GM18907 (cell line): ENCODE measurements at regions not wholly inside any gene's neighbourhood (a gene's known extent, or its start where the extent isn't known, plus 50 kb on each side); places are given as distances from the start of the nearest gene placed in this dataset.
A peak's percentile ranks its signal among the peaks of the same experiment; 100 is the strongest.

Experiments
- ATAC-seq: cut with Tn5 transposase; IDR thresholded peaks from one replicate; pipeline ENCODE4 v1.9.1; 2021; ENCODE audit warnings: mild to moderate bottlenecking, moderate library complexity; ENCODE audit not compliant: unreplicated experiment

DNA sequence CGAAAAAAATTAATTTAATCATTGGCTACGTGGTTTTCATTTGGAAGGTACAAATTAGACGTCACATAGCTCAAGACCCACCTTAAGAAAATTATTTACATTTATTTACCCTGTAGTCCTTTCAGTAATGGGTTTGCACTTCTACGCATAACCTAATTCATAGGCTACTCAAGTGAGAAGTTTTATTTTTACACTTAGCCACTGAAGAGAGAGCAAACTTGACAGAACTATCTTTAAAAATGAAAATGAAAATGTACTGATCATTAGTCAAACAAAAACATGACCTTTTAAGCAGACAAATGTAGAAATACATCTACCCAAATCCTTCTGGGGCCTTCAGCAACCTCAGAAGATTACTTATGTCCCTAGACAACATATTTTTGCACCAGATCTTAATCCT, 269.4 kb upstream of the TTC14 start:
- peak; percentile 49 for ATAC-seq

DNA sequence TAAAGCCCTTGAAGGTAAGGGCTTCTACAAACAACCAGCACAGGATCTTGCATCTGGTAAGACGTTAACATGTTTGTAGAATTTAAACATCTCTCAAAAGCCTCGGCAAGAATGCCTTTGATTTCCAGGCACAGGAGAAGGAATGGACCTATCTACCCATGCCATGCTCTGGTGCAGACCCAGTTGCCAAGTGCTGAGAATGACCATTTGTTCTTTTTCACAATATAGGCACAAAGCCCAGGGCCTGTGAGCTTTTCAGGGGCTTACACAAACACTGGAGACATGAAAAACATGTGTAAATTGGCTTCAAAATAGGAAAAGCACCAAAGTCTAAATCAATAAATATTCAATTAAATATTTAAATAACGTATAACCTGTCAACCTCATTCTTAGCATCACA, 266.9 kb upstream of the TTC14 start:
- ATAC-seq: no peak

DNA sequence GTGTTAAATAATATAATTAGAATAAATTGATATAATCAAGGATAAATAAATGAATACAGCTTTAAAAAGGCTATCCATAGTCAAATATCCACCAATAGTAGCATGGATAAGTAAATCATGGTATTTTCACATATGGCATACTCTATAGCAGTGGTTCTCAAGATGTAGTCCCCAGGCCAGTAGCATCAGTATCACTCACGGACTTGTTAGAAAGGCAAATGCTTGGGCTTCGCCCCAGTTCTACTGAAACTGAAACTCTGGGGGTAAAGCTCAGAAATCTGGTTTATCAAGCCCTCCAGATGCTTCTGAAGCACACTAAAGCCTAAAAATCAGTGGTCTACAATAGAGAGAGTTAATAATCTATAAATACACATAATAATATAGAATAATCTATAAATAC, 261.6 kb upstream of the TTC14 start:
- ATAC-seq: no peak

DNA sequence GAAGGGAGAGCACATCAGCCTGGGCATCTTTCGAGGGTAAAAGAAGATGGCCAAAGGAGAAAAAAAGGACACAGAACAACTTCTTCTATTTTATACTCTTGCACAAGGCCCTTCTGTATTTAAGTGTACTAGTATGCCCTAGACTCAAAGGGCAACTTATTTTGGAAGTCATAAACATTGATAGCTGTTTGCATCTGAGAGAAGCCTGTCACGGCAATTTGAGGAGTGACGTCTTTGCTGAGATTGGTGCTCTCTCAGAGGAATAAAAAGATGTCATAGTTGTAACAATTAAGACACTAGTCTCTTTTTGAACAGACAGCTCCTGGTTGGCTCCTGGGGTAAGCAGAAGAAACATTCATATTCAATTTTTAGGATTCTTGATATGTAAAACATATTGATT, 260.4 kb upstream of the TTC14 start:
- ATAC-seq: no peak

DNA sequence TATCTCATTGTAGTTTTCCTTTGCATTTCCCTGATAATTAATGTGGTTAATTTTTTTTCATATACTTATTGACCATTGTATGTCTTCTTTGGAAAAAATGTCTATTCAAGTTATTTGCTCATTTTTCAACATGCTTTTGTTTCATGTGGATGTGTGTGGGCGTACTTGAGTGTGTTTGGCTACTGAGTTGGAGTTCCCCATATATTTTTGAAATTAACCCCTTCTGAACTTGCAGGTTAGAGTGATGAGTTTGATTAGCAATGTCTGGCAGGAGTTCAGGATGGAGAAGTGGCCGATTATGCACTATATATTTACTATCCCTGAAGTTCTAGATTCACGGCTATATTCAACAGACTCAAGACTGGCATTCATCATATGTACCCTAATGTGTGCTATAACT, 250.4 kb upstream of the TTC14 start:
- ATAC-seq: no peak

DNA sequence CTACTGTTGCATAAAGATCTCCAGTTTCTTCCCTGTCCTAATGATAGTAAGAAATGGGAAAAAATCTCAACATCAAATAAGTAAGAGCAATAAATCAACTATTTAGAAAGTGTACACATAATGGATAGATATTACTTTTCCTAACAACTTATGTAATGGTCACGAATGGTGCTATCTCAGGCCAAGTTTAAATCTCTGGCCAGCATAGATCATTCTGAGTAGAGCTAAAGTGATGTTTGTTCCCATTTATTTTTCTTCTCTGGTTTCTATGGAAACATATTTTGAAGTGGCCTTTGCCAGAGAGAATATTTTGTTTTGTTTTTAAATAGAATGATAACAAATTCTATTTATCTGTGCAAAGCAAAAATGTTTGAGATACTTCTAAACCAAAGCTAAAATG, 249.7 kb upstream of the TTC14 start:
- ATAC-seq: no peak

DNA sequence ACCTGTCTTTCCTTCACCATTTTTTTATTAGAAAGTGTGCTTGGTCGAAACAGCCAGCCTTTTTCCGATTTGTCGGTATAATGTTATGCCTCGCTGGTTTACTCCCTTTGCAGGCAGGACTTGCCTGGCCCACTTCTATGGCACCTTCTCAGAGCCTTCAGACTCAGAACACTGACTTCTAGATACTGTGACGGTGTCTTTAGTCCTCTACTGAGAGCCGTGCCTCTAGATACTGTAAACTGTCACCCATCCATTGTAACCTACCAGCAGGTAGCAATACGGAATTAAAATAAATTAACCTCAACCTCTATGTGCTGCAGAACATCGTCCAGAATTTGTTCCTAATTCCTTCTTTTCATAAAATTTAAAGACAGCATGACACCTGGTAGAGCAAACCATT, 247.7 kb upstream of the TTC14 start:
- no peak for ATAC-seq

DNA sequence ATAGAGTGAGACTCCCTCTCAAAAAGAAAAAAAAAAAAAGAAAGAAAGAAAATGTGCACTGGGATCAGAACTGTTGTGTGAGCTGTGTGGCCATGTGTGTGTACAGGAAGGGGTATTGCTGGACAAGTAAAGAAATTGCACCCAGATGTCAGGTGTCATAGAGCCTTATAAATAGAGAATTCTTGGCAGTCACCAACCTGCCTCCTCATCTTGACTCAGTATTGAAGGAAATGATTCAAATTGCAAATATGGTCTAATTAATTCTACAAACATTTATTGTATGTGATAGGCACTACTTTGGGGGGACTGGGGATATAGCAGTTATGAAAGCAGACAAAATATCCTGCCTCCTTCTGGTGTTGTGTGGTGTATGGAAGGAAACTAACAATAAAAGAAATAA, 243.8 kb upstream of the TTC14 start:
- ATAC-seq: no peak

DNA sequence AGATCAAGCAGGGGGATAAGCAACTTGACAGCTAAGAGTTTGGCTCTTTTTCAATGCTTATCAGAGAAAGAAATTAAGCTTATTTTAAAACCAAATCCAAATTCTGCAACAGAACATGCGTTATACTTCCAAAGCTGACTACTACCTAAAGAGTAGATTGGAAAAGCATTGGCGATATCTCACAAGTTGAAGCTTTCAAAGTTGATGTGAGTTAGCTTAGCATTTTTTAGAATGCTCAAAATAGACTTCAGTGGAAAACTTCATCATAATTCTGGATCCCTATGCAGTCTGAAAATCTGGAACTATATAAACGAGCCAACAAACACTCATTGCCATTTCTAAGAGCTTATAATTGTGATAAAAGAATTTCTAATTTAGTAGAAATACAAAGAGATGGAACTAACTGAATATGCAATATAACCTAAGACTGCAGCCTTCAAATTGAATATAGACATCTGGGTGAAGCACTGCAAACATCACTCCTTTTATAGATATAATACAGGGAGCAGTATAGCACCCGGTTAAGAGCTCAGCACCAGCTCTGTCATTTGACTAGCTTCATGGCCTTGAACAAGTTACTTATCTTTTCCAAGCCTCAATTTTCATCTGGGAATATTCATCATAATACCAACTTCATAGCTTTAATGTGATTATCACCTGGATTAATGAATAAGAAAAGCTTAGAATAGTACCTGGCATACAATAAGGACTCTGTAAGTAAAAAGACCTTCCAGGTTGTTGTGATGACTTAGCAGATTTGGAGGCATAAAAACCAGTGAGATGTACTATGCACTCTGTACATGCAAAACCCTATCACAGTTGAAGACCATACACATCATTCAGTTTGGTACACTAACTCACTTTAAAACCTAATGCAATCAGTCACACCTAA, 242.7 kb upstream of the TTC14 start:
- no peak for ATAC-seq

DNA sequence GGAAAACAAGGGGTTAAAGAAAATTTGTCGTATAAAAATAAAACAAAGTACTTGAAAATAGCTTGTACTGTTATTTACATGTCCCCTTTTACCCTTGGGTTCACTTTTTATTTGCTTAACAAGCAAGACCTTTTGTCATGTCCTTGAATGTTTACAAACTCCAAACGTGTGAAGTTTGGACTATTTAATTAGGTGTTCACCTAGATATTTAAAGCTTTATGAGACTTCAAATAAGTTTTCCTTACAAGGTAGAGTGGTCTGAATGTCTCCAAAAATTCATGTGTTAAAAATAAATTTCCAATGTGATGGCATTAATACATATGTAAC, 242.0 kb upstream of the TTC14 start:
- no peak for ATAC-seq

DNA sequence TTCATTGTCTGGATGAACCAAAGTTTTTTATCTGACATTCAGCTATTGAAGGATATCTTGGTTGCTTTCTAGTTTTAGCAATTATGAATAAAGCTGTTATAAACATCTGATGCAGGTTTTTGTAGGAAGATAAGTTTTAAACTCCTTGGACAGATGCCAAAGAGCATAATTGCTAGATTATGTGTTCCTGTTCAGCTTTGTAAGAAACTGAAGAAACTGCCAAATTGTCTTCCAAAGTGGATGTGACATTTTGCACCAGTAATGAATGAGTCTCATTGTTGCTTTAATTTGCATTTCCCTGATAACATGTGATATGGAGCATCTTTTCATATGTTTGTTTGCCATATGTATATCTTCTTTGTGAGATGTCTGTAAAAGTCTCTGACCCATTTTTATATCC, 239.9 kb upstream of the TTC14 start:
- no peak for ATAC-seq

DNA sequence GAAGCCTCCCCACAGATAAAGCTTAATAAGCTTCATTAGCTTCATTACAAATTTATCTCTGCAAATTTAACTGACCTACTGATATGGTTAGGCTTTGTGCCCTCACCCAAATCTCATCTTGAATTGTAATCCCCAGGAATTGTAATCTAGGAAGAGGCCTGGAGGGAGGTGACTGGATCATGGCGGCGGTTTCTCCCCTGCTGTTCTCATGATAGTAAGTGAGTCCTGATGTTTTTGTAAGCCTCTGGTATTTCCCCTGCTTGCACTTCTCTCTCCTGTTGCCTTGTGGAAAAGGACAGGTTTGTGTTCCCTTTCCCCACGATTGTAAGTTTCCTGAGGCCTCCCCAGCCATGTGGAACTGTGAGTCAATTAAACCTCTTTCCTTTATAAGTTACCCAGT, 226.1 kb upstream of the TTC14 start:
- no peak for ATAC-seq

DNA sequence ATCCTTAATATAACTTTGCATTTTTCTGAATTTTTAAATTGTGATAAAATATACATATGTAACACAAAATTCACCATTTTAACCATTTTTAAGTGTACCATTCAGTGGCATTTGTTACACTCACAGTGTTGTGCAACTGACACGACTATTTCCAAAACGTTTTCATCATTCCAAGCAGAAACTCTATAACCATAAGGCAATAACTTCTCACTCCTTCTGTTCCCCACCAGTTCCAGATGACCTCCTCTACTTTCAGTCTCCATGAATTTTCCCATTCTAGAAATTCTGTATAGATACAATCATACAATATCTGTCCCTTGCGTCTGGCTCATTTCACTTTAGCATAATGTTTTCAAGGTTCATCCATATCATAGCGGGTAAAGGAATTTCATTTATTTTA, 223.5 kb upstream of the TTC14 start:
- ATAC-seq: no peak

DNA sequence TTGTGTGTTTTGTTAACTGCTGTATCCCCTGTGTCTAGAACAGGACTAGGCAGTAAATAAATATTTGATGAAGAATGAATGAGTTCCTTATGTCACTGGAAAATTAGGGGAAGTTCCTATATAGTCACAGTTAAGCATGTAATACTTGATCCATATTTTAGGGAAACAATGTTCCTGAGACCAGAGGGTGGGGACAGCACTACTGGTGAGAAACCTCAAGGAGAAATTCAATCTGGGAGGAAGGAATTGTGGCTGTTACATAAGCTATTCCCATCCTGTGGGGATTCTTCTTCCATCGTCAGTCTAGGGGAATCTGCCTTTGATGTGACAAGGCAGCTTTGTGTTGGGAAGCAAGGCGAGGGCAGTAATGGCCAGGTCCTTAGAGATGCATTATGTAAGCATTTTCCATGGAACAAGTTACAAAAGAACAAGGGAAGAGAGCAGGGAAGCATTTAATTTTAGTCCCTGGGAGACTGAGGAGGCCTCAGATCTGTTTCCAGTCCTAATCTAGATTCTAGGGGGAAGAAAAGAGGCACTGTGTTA, 219.3 kb upstream of the TTC14 start:
- no peak for ATAC-seq

DNA sequence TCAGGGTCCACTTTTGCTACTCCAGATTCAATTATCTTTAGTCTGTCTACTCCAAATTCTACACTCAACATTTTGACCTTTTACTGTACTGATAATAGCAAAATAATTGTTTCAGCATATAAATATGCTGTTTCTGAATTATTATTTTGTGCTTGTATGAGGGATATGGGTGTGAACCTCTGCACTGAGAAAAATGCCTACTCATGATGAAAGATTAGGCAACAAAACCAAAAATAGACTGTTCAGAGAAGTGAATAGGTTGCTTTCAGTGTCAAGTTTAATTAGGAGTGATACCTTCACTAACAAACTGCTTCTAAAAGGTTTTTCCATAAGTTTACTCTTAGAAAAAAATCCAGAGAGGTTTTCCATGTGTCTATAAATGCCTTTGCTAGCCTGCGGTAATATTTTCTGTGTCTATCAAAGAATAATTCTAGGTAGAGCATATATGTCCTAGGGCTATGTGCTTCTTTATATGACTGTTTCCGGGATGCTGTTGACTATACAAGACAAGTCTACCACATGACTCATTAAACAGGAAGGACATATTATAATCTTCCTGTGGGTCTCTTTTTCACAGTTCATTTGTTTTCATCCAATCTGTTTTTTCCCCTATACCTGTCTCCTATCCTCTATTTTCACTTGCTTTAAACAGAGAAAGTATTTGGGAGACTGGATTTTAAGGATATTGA, 218.5 kb upstream of the TTC14 start:
- ATAC-seq: no peak

DNA sequence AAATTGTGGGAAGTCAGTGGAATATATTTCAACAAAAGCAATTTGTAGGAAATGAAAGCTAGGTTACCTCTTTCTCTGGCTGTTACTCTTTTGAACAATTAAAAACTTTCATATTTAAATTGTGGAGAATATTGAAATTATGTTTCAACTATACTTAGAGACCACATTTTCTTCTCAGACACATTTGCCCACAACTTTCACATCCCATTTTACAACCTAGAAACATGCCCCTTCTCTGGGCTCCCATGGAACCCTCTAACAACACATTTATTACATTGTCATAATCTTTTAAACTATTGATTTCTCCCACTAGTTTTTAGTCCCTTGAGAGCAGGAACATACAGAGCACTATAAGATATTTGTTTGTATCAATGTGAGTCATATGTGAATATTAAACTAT, 211.7 kb upstream of the TTC14 start:
- ATAC-seq: peak; percentile 45

DNA sequence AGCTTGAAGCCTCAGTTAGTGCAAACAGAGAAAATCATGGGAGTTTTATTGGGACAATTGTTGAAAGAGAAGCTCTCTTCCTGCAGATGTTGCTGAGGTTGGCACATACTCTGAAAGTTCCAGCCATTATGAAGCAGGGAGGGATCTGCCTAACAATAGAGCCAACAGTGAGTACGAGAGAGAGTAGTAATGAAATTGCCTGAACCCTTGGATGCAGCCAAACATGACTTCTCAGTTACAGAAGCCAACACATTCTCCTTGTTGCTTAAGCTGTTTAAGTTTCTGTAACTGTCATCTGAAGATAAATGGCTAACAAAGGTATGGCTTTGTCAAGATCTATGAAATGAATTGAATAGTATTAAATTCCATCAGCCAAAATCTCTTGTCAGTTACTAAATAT, 211.0 kb upstream of the TTC14 start:
- ATAC-seq: no peak

DNA sequence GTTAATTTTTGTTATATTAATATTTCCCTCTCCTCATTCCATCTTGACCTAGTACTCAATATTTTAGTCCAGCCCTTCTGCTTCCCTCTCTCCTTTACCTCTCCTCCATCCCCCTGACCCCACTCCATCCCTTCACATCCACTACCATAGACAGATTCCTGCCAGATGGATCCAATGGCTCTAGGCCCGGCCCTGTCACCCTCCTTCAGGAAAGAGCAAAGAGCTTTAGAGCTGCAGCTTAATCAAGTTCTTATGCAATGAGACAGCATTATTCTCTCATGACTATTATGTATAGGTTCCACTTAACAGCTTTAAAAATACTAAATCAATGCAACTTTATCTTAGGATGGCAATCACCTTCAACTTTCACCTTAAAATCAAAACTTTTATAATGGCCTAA, 200.7 kb upstream of the TTC14 start:
- ATAC-seq: no peak

DNA sequence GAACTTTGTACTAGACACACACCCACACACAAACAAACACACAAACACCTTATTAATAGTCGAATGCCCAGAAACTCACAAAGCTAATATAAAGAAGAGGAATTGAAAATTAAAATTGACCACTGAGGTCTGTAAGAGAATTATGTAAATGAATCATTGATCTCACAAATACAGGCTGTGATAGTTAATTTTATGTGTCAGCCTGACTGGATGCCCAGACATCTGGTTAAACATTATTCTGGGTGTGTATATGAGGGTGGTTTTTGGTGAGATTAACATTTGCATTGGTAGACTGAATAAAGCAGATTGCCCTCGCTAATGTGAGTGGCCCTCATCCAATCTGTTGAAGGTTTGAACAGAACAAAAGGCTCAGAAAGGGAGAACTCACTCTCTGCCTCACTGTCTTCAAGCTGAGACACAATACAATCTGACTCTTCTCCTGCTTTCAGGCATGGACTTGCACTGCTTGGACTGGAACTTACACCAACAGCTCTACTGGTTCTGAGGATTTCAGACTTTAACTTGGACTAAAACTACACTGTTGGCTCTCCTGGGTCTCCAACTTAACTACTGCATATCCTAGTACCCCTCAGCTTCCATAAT, 199.4 kb upstream of the TTC14 start:
- peak; percentile 87 for ATAC-seq

DNA sequence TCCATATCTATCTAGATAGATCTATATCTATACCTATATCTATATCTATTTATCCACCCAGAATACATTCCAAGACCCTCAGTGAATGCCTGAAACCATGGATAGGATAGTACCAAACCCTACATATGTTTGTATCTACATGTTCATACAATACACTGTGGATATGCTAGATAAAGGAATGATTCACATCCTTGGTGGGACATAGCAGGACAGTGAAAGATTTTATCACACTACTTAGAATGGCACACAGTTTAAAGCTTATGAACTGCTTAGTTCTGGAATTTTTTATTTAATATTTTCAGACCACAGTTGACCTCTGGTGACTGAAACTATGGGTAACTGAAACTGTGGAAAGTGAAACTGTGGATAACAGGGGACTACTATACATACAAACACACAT, 198.8 kb upstream of the TTC14 start:
- no peak for ATAC-seq

DNA sequence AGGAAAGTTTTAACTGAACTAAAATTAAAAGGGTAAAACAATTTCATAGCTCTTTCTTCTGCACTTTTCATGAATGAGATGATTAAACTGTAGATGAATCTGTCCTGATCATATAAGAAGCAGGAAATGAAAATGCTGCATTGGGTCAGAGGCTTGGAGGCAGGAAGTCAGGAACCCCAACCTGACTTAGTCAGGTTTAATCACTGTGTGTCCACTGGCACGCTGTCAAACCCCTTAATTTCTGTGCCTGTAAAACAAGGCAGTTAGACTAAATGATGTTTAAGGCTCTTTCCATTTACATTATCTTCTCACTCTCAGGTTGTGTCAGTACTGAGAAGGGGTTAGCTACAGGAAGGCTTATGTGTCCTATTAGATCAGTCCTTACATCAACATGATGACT, 193.3 kb upstream of the TTC14 start:
- ATAC-seq: peak; percentile 63

DNA sequence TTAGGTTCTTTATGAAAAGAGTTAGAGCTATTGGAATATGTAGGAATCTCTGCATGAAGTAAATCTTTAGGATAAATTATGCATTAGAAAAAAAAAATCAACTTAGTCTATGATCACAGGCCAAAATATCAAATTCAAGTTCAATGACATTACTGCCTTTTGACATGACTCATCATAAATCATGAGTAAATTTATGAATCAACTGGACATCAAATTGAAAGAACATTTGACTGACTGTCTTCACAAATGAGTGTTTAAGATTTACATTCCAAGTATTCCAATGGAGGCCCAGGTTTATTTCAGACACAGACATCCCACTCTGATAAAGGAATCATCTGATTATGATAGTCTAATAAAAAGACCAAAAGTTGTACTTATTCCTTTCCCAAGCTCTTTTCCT, 192.8 kb upstream of the TTC14 start:
- no peak for ATAC-seq
